Activated T-cell treated with anti-CD3 and anti-CD28 coated beads, Interleukin-2, amount 50 U/mL, for 24 hours (primary cell): ENCODE measurements at regions not wholly inside any gene's neighbourhood (a gene's known extent, or its start where the extent isn't known, plus 50 kb on each side); places are given as distances from the start of the nearest gene placed in this dataset.
"Not testable (repeated sequence)": the region's sequence is repeated elsewhere in the genome, so short reads cannot be mapped to it uniquely, and the experiment has no call there.

Experiments used
- DNase-seq: peaks from one replicate; pipeline ENCODE4 v3.0.0-alpha.2; 2020
- H3K27ac Mint-ChIP-seq: 2 replicates; pipeline ENCODE4 v1.8.0; 2020; ENCODE audit warnings: mild to moderate bottlenecking, mixed read lengths
- H3K27me3 Mint-ChIP-seq: 2 replicates; pipeline ENCODE4 v1.8.0; 2020; ENCODE audit warnings: mixed read lengths
- H3K36me3 Mint-ChIP-seq: 2 replicates; pipeline ENCODE4 v1.8.0; 2020; ENCODE audit warnings: low read depth, mixed read lengths
- H3K4me1 Mint-ChIP-seq: 2 replicates; pipeline ENCODE4 v1.8.0; 2020; ENCODE audit warnings: low read depth, mixed read lengths
- H3K4me3 Mint-ChIP-seq: 2 replicates; pipeline ENCODE4 v1.8.0; 2020; ENCODE audit warnings: mild to moderate bottlenecking, moderate library complexity, mixed read lengths
- H3K9me3 Mint-ChIP-seq: 2 replicates; pipeline ENCODE4 v1.8.0; 2020; ENCODE audit warnings: mixed read lengths

GRCh38 chr13:82614086-82614485 is 1268.2 kb downstream of the SLITRK1 start:
- H3K4me3 Mint-ChIP-seq, result no peak overlapping the region
- no peak overlapping the region for H3K27ac Mint-ChIP-seq

GRCh38 chr13:82606008-82606407 is 1276.3 kb downstream of the SLITRK1 start:
- no peaks in the 10 kb centered on the region for H3K4me1 Mint-ChIP-seq
- no peaks in the 10 kb centered on the region for H3K27me3 Mint-ChIP-seq
- no peak overlapping the region for H3K4me3 Mint-ChIP-seq
- H3K27ac Mint-ChIP-seq, result no peak overlapping the region
- DNase-seq, result no peak
- H3K36me3 Mint-ChIP-seq, result no peaks in the 10 kb centered on the region
- peaks cover 14% of the 10 kb centered on the region for H3K9me3 Mint-ChIP-seq

More at GRCh38 chr13:82614086-82614485, 1268.2 kb downstream of the SLITRK1 start:
- Mint-ChIP-seq H3K36me3 (no peaks in the 10 kb centered on the region), H3K4me1 (no peaks in the 10 kb centered on the region), H3K9me3 (peaks cover 5% of the 10 kb centered on the region), H3K27me3 (no peaks in the 10 kb centered on the region)
- no peak for DNase-seq

- Mint-ChIP-seq H3K4me3 (no peak overlapping the region), H3K27ac (no peak overlapping the region), H3K27me3 (no peaks in the 10 kb centered on the region), H3K9me3 (peaks cover 9% of the 10 kb centered on the region), H3K4me1 (no peaks in the 10 kb centered on the region), H3K36me3 (no peaks in the 10 kb centered on the region)
- DNase-seq, result no peak
Measured at GRCh38 chr13:82597747-82598146, 1284.5 kb downstream of the SLITRK1 start.

GRCh38 chr13:82593239-82593638 is 1289.0 kb downstream of the SLITRK1 start:
- Mint-ChIP-seq H3K36me3 (no peaks in the 10 kb centered on the region), H3K27ac (no peak overlapping the region), H3K27me3 (no peaks in the 10 kb centered on the region), H3K9me3 (peaks cover 14% of the 10 kb centered on the region), H3K4me1 (no peaks in the 10 kb centered on the region), H3K4me3 (no peak overlapping the region)
- no peak for DNase-seq

DNA sequence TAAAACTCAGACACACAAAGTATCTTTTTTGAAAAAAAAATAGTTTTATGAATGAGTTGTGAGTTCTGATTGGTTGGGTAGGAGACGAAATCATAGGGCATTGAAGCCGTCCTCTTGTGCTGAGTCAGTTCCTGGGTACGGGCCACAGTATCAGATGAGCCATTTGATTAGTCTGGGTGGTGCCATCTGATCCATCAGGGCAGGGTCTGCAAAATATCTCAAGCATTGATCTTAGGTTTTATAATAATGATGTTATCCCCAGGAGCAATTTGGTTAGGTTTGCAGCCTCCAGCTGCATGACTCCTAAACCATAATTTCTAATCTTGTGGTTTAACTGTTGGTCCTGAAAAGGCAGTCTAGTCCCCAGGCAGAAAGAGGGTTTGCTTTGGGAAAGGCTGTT is 1310.6 kb downstream of the SLITRK1 start:
- Mint-ChIP-seq H3K36me3 (no peaks in the 10 kb centered on the region), H3K9me3 (peaks cover 8% of the 10 kb centered on the region), H3K4me3 (no peak overlapping the region), H3K27me3 (no peaks in the 10 kb centered on the region), H3K4me1 (no peaks in the 10 kb centered on the region), H3K27ac (no peak overlapping the region)
- no peak for DNase-seq

DNA sequence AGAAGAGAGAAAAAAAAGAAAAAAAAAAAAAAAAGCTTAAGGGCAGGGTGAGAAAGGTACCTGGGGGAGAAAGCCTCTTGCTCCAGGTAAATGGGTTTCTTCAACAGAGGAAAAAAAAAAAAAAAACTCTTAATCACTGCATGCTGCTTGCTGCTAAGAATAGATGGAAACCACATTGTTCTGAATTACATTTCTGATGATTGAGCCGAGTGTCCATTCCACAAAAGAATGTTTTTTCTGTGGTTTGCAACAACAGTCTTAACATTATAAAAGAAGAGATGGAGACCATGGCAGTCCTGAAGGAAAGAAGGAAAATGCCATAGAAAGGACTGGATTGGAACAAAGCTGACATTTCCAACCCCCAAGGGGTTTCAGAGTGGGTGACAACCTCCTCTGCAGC is 1312.7 kb downstream of the SLITRK1 start:
- Mint-ChIP-seq H3K36me3 (no peaks in the 10 kb centered on the region), H3K4me3 (no peak overlapping the region), H3K9me3 (peaks cover 8% of the 10 kb centered on the region), H3K27ac (no peak overlapping the region), H3K27me3 (no peaks in the 10 kb centered on the region), H3K4me1 (no peaks in the 10 kb centered on the region)
- DNase-seq, result no peak

DNA sequence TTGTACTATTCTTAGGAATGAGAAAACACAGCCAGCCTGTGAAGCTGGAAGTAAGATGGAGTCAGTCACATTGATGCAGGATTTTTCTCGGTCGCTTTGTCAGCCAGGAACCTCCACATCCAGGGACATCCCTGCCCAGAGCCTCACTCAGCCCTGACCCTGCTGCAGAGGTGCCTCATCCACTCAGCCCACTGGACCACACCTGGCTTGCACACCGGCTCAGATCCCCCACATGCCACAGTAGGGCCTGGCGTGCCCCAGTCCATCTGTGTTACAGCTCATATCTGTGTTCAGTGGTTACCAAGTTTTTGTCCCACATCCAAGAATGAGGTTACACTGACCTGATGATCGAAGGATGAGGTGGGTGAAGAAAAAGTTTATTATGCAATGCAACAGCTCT is 1315.4 kb downstream of the SLITRK1 start:
- H3K4me1 Mint-ChIP-seq, result no peaks in the 10 kb centered on the region
- no peaks in the 10 kb centered on the region for H3K27me3 Mint-ChIP-seq
- H3K27ac Mint-ChIP-seq, result no peak overlapping the region
- H3K4me3 Mint-ChIP-seq, result no peak overlapping the region
- H3K9me3 Mint-ChIP-seq, result peaks cover 2% of the 10 kb centered on the region
- no peaks in the 10 kb centered on the region for H3K36me3 Mint-ChIP-seq
- DNase-seq, result no peak

GRCh38 chr13:82565201-82565600 is 1317.1 kb downstream of the SLITRK1 start:
- H3K27ac Mint-ChIP-seq, result no peak overlapping the region
- H3K9me3 Mint-ChIP-seq, result peaks cover 2% of the 10 kb centered on the region
- no peaks in the 10 kb centered on the region for H3K36me3 Mint-ChIP-seq
- H3K27me3 Mint-ChIP-seq, result no peaks in the 10 kb centered on the region
- no peak overlapping the region for H3K4me3 Mint-ChIP-seq
- no peaks in the 10 kb centered on the region for H3K4me1 Mint-ChIP-seq
- DNase-seq, result no peak

- Mint-ChIP-seq H3K27me3 (no peaks in the 10 kb centered on the region), H3K4me1 (no peaks in the 10 kb centered on the region), H3K4me3 (no peak overlapping the region), H3K9me3 (peaks cover 2% of the 10 kb centered on the region), H3K36me3 (no peaks in the 10 kb centered on the region), H3K27ac (no peak overlapping the region)
- no peak for DNase-seq
Measured at GRCh38 chr13:82560889-82561288, 1321.4 kb downstream of the SLITRK1 start.

- no peaks in the 10 kb centered on the region for H3K4me1 Mint-ChIP-seq
- no peak for DNase-seq
- peaks cover 2% of the 10 kb centered on the region for H3K9me3 Mint-ChIP-seq
- H3K4me3 Mint-ChIP-seq, result no peak overlapping the region
- no peaks in the 10 kb centered on the region for H3K27me3 Mint-ChIP-seq
- no peaks in the 10 kb centered on the region for H3K36me3 Mint-ChIP-seq
- no peak overlapping the region for H3K27ac Mint-ChIP-seq
Measured at GRCh38 chr13:82522872-82523271, 1359.4 kb downstream of the SLITRK1 start.

DNA sequence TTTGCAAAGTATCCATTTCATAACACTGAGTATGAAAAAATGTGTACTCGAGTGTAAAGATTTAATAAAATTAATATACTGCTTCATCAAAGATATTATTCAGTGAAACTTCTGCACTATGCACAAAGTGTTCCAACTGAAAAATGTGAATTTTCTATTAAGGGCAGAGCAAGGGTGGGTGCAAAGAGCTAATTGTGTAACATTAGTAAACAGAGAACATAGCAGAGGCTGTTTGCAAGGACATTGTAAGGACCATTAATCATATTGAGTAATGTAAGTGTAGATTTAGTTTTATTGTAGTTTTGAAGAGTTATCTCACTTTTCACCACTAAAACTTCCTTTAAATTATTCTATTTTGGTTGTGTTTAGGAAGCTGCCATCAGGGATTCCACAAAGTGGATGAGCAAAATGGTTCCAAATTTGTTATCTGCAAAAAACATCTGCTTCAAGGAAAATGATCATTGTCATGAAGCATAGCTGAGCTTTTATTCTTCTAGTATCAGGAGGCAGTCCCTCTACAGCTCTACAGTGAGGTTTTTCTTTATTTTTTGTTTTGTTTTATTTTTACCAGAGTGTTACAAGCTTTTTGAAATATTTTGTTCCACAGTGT is 1375.4 kb downstream of the SLITRK1 start:
- Mint-ChIP-seq H3K27me3 (no peaks in the 10 kb centered on the region), H3K4me1 (no peaks in the 10 kb centered on the region), H3K36me3 (no peaks in the 10 kb centered on the region), H3K27ac (no peak overlapping the region), H3K4me3 (no peak overlapping the region), H3K9me3 (peaks cover 12% of the 10 kb centered on the region)
- no peak for DNase-seq

DNA sequence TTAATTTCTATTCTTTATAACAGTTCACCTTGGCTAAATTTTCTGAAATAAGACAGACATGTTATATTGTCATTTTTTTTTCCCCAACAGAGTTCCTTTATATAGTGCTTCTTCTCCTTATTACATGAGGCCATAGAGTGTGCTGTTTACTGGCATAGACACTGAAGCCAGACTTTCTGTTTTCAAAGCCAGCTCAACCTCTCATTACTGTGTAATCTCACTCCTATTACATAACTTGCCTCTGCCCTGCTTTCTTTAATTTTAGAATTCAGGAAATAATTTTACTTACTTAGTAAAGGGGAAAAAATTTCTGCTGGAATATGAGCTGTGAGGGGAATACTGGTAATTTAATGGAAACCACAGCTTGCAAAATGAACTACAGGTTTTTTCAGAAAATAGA is 1380.4 kb downstream of the SLITRK1 start:
- Mint-ChIP-seq H3K4me1 (no peaks in the 10 kb centered on the region), H3K27ac (no peak overlapping the region), H3K4me3 (no peak overlapping the region), H3K9me3 (peaks cover 9% of the 10 kb centered on the region), H3K36me3 (no peaks in the 10 kb centered on the region), H3K27me3 (no peaks in the 10 kb centered on the region)
- DNase-seq, result no peak

DNA sequence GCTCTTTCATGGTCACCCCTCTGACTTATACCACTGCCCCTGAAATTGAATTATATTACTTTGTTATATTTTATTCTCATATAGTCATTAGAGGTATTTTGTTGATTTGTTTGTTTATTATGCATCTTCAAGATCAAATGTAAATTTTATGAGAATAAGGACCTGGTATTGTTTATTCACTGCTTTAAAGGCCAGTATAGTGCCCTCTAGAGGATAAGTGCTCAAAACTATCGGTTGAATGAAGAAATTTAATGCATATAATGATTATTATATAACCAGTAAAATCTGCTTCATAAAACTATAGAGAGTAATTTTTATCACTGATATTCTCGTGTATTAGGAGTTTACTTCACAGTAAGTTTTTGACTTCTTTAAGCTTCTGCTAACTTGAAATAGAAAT is 1401.9 kb downstream of the SLITRK1 start:
- no peak overlapping the region for H3K27ac Mint-ChIP-seq
- H3K4me1 Mint-ChIP-seq, result no peaks in the 10 kb centered on the region
- H3K4me3 Mint-ChIP-seq, result no peak overlapping the region
- no peak for DNase-seq
- no peaks in the 10 kb centered on the region for H3K27me3 Mint-ChIP-seq
- peaks cover 18% of the 10 kb centered on the region for H3K9me3 Mint-ChIP-seq
- H3K36me3 Mint-ChIP-seq, result no peaks in the 10 kb centered on the region

DNA sequence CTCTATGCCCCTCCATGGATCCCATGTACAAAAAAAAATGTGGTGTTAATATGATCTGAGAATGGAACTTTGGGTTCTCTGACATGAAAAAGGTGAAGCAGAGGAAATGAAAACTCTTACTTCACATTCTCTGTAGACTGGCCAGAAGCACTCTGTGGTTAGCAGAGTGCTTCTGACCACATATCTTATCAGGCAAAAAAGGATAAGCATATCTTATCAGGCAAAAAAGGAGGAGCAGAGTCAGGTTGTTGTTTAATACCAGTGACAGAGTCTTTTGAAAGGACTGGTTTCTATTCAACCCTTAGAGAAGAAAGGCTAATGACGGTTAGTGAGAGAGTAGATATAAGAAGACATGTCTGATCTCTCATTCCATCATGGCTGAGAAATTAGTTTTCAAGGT is 1404.8 kb downstream of the SLITRK1 start:
- H3K27me3 Mint-ChIP-seq, result no peaks in the 10 kb centered on the region
- H3K27ac Mint-ChIP-seq, result no peak overlapping the region
- H3K4me3 Mint-ChIP-seq, result no peak overlapping the region
- no peaks in the 10 kb centered on the region for H3K36me3 Mint-ChIP-seq
- no peaks in the 10 kb centered on the region for H3K4me1 Mint-ChIP-seq
- H3K9me3 Mint-ChIP-seq, result peaks cover 13% of the 10 kb centered on the region
- no peak for DNase-seq

DNA sequence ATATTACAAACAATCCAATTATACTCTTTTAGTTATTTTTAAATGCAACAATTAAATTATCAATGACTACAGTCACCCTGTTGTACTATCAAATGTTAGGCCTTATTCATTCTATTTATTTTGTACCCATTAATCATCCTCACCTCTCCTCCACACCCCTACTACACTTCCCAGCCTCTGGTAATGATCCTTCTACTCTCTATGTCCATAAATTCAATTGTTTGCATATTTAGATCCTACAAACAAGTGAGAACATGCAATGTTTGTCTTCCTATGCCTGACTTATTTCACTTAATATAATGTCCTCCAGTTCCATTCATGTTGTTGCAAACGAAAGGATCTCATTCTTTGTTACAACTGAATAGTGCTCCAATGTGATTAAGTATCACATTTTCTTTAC is 1414.6 kb downstream of the SLITRK1 start:
- H3K27ac Mint-ChIP-seq, result no peak overlapping the region
- H3K4me1 Mint-ChIP-seq, result no peaks in the 10 kb centered on the region
- peaks cover 9% of the 10 kb centered on the region for H3K9me3 Mint-ChIP-seq
- no peaks in the 10 kb centered on the region for H3K36me3 Mint-ChIP-seq
- no peaks in the 10 kb centered on the region for H3K27me3 Mint-ChIP-seq
- no peak overlapping the region for H3K4me3 Mint-ChIP-seq
- DNase-seq, result no peak

DNA sequence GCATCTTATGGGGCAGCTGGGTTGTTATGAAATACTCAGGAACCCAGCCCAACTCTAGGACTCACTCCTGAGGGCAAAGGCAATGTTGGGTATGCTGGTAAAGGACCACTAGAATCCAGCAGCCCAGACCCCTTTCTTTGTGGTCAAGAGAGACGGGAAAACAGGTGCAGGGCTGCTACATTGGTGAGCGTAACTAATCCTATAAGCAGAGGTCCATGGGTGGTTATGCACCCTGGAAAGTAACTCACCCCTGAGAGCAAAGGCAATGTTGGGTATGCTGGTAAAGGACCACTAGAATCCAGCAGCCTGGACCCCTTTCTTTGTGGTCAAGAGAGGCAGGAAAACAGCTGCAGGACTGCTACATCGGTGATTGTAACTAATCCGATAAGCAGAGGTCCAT is 1422.7 kb downstream of the SLITRK1 start:
- not testable (repeated sequence) for H3K27me3 Mint-ChIP-seq, H3K27ac Mint-ChIP-seq, H3K4me1 Mint-ChIP-seq, H3K36me3 Mint-ChIP-seq, DNase-seq, H3K4me3 Mint-ChIP-seq
- peaks cover 15% of the 10 kb centered on the region for H3K9me3 Mint-ChIP-seq
